Duodenal mucosa (tissue), 2 donors: ENCODE measurements at regions not wholly inside any gene's neighbourhood (a gene's known extent, or its start where the extent isn't known, plus 50 kb on each side); places are given as distances from the start of the nearest gene placed in this dataset.

Experiments used
- H3K27ac ChIP-seq: one replicate; pipeline ENCODE4 v1.7.0; 2013; ENCODE audit warnings: low read depth, low read length
- H3K27me3 ChIP-seq, 2 donors: one replicate each; pipeline ENCODE4 v1.7.0; 2013; ENCODE audit warnings: low read length in 2 of 2, control low read depth in 1 of 2; ENCODE audit not compliant: insufficient read depth in 2 of 2, control insufficient read depth in 1 of 2
- H3K36me3 ChIP-seq, 2 donors: one replicate each; pipeline ENCODE4 v1.7.0; 2013; ENCODE audit warnings: low read length in 2 of 2, control low read depth in 1 of 2; ENCODE audit not compliant: insufficient read depth in 2 of 2, control insufficient read depth in 1 of 2
- H3K4me1 ChIP-seq, 2 donors: one replicate each; pipeline ENCODE4 v1.7.0; 2013; ENCODE audit warnings: low read length in 2 of 2, control low read depth in 1 of 2; ENCODE audit not compliant: insufficient read depth in 2 of 2, control insufficient read depth in 1 of 2
- H3K4me3 ChIP-seq, 2 donors: one replicate each; pipeline ENCODE4 v1.7.0; 2013; ENCODE audit warnings: low read length in 2 of 2, low read depth in 1 of 2
- H3K9ac ChIP-seq, 2 donors: one replicate each; pipeline ENCODE4 v1.7.0; 2013; ENCODE audit warnings: low read length in 2 of 2, low read depth in 1 of 2
- H3K9me3 ChIP-seq, 2 donors: one replicate each; pipeline ENCODE4 v1.7.0; 2013; ENCODE audit warnings: low read length in 2 of 2, control low read depth in 1 of 2; ENCODE audit not compliant: control insufficient read depth in 1 of 2

DNA sequence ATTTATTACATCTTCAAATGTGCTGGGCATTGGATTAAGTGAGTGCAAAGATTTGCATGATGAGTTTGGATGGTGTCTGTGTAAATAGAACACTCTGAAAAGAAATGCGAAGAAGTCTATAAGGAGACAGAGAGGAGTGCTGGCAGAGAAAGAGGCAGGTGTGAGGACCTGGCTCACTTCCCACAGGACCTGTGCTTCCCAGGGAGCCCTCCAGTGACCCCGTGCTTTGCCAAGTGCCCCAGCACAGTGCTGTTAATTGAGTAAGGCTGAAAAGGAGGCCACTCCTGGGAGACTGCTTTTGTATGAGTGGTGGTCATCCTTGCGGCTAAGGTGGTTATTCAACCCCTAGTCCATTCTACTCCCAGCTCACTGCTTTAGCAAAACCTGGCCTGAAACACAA is 230.8 kb downstream of the OSR1 start:
- H3K36me3 ChIP-seq = no peaks in the 10 kb centered on the region
- H3K27ac ChIP-seq = no peak overlapping the region
- H3K4me3 ChIP-seq = no peak overlapping the region
- no peaks in the 10 kb centered on the region for H3K9me3 ChIP-seq
- no peaks in the 10 kb centered on the region for H3K4me1 ChIP-seq
- H3K27me3 ChIP-seq = no peaks in the 10 kb centered on the region
- H3K9ac ChIP-seq = no peak overlapping the region

DNA sequence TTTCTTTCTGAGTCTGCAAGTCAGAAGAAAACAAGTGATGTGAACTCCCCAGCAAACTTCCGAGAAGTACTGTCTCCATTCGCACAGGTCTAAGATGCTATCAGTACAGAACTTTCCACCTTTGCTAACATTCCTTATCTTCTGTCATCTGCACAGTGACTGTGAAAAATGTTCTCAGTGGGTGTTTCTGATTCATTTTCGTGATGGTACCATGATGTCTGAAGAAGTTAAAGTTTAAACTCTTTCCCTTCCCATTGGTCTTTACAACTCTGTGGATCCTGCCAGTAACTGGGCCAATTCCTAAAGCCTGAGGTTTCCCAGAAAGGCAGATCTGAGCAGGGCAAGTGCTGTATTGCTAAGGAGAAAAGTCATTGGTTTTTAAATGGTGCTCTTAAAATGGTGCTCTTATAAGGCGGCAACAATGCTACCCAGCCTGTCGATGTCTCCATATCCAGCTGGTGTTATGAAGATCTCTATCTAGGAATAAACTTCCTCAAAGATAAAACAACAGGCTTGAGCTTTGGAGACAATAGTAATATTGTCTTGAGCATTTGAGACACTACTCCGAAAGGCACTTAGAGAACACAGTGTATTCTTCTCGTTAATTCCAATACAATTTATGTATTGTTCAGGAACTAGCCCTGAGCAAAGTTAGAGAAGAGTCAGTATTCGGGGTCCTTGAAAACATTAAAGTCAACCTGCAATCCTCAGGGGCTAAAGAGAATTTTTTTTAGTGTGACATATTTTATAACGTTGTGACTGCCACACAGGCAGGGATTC is 232.3 kb downstream of the OSR1 start:
- no peaks in the 10 kb centered on the region for H3K9me3 ChIP-seq
- no peaks in the 10 kb centered on the region for H3K27me3 ChIP-seq
- no peak overlapping the region for H3K4me3 ChIP-seq
- no peaks in the 10 kb centered on the region for H3K4me1 ChIP-seq
- H3K9ac ChIP-seq = no peak overlapping the region
- no peaks in the 10 kb centered on the region for H3K36me3 ChIP-seq
- H3K27ac ChIP-seq = no peak overlapping the region

DNA sequence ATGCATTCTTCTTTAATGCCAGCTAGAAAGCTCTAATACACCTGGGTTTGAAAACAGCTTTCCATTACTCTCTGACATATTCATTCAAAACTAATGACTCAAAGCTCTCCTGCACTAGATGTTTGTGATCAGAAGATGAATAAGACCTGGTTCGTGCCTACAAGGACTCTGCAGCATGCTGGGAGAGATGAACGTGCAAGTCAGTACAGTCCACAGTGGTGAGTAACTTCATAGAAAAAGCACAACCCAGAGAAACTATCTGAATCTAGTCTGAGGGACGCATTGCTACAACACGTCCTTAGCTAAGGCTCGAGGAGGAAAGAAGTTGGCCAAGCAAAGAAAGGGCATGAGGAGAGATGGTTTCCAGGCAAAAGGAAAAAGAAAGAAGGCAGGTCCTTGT is 234.3 kb downstream of the OSR1 start:
- H3K4me3 ChIP-seq = no peak overlapping the region
- no peak overlapping the region for H3K27ac ChIP-seq
- H3K36me3 ChIP-seq = no peaks in the 10 kb centered on the region
- H3K9ac ChIP-seq = no peak overlapping the region
- H3K4me1 ChIP-seq = no peaks in the 10 kb centered on the region
- no peaks in the 10 kb centered on the region for H3K27me3 ChIP-seq
- H3K9me3 ChIP-seq = no peaks in the 10 kb centered on the region

DNA sequence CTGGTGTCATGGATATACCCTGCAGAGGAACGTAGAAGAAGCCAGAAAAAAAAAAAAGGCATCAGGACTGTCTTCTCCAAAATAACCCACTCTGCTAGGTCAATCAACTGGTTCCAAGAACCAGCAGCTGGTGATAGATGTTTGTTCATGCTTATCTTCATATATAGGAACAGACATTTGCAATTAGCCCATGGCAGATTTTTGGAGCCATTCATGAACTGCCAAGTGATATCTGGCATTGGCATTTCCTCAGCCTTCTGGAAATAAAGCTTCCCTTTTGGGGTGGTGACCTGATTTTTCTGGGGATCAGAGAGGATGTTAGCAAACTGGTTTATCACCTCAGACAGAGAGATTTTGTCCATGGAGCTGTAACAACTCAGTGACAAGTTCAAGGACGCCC is 234.9 kb downstream of the OSR1 start:
- no peaks in the 10 kb centered on the region for H3K36me3 ChIP-seq
- no peak overlapping the region for H3K4me3 ChIP-seq
- H3K4me1 ChIP-seq = no peaks in the 10 kb centered on the region
- no peaks in the 10 kb centered on the region for H3K27me3 ChIP-seq
- H3K27ac ChIP-seq = no peak overlapping the region
- no peaks in the 10 kb centered on the region for H3K9me3 ChIP-seq
- H3K9ac ChIP-seq = no peak overlapping the region

DNA sequence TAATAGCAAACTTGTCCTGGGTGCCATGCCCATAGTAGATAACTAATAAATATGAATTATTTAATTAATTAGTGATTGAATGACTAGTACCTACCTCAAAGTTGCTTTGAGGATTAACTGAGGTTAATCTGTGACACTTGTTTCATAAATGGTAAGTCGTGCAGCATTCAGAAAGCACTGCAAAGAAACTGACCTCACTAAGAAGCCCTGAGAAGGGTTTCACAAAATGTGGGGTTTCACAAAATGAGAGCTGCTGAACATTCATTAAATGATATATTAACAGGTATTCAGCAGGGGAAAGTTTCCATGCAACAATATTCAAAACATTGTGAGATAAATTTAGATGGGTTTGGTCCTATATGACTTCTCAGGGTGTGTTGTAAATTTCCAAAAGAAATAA is 236.2 kb downstream of the OSR1 start:
- H3K9ac ChIP-seq = no peak overlapping the region
- H3K4me3 ChIP-seq = no peak overlapping the region
- H3K36me3 ChIP-seq = no peaks in the 10 kb centered on the region
- no peak overlapping the region for H3K27ac ChIP-seq
- no peaks in the 10 kb centered on the region for H3K4me1 ChIP-seq
- no peaks in the 10 kb centered on the region for H3K9me3 ChIP-seq
- H3K27me3 ChIP-seq = no peaks in the 10 kb centered on the region

DNA sequence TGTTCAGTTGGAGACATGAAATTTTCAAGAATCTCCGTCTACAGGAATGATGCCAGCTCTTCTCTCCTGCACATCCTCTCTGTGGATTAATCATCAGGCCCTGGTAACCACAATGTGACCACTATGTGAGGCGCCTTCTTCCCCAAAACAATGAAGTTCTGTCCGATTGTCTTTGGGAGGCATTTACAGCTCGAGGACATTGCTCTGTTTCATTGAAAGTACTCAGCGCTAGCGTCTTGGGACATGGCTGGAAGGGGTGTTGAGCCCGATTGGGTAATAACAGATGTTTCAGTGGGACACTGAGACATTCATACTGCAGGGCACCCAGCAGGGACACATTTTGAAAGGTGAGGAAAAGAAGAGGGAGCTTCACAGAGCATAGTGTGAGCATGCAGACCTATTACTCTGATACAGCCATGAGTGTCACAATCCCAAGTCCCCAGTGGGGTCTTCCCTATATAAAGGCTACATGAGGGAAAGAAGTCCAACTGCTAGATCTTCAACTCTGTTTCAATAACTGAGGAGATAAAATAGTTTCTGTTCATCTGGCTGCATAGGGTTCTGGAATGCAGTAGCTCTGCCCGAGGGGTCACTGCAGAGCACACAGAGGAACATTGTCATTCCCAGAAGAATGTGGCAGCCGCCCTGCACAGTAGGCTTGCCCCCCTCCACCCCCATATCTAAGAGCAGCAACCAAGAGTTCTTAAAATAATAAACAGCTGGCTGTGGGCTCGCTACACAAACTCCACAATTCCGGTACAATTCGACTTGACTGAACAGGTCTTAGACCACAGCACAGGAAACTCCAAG is 237.3 kb downstream of the OSR1 start:
- no peaks in the 10 kb centered on the region for H3K36me3 ChIP-seq
- H3K27me3 ChIP-seq = no peaks in the 10 kb centered on the region
- H3K9me3 ChIP-seq = no peaks in the 10 kb centered on the region
- H3K4me1 ChIP-seq = no peaks in the 10 kb centered on the region
- no peak overlapping the region for H3K4me3 ChIP-seq
- no peak overlapping the region for H3K9ac ChIP-seq
- no peak overlapping the region for H3K27ac ChIP-seq

DNA sequence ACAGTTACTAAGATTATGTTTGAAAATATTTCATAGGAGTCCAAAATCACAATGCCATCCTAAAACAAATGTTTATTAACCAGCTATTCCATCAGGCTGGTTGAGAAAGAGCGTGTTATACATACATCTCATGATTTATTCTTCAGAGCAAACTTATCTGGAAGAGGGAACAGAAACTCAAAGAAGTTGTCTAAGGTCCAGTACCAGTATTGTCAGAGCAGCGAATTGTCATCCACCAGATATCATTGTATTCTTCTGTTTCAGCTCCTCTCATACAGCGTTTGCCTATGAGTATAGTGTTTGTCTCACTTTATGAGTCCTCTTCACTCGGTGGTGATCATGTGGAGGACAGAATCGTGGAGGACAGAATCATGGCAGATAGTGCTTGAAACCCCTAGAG is 238.2 kb downstream of the OSR1 start:
- Histone ChIP-seq H3K27ac (no peak overlapping the region), H3K36me3 (no peaks in the 10 kb centered on the region), H3K27me3 (no peaks in the 10 kb centered on the region), H3K4me3 (no peak overlapping the region), H3K4me1 (no peaks in the 10 kb centered on the region), H3K9me3 (no peaks in the 10 kb centered on the region), H3K9ac (no peak overlapping the region)

DNA sequence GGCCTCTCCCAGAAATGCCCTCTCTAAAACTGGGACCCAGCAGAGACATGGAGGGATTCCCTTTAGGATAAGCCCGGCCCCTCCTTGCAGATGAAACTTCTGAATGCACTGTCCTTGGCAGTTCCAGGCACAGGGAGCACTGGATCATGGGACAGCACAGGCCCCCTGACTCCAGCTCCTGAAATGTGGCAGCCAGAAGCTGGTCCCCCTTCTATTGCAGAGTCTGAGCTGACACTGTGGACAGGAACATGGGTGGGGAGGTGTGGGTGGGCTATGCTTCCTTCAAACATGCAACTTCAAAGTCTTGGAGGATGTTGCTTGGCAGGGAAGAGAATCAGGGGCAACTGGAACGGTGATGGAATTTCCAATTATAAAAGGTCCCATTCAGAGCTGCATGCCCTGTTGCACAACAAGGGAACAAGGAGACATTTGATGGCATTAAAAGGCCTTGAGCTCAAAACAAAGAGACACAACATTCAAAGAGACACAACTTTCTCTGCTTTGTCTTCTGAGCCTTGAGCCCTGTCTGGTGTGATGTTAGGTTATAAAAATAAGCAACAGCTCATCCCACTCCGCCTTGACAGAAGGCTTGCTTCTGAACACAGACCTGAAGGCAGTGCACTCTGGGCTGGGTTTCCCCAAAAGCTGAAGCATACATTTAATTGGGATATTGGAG is 239.0 kb downstream of the OSR1 start:
- H3K4me1 ChIP-seq = no peaks in the 10 kb centered on the region
- H3K36me3 ChIP-seq = no peaks in the 10 kb centered on the region
- no peak overlapping the region for H3K4me3 ChIP-seq
- no peaks in the 10 kb centered on the region for H3K27me3 ChIP-seq
- H3K9ac ChIP-seq = no peak overlapping the region
- H3K9me3 ChIP-seq = no peaks in the 10 kb centered on the region
- no peak overlapping the region for H3K27ac ChIP-seq

DNA sequence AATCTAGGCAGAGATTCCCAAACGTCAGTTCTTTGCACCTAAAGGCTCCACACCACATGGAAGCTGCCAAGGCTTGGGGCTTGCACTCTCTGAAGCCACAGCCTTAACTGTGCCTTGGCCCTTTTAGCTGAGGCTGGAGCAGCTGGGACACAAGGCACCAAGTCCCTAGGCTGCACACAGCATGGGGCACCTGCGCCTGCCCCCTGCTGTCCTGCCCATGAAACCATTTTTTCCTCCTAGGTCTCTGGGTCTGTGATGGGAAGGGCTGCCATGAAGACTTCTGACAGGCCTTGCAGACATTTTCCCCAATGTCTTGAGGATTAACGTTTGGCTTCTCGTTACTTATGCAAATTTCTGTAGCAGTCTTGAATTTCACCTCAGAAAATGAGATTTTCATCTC is 241.5 kb downstream of the OSR1 start:
- H3K9ac ChIP-seq = no peak overlapping the region
- H3K4me3 ChIP-seq = no peak overlapping the region
- H3K36me3 ChIP-seq = no peaks in the 10 kb centered on the region
- H3K27me3 ChIP-seq = no peaks in the 10 kb centered on the region
- no peak overlapping the region for H3K27ac ChIP-seq
- no peaks in the 10 kb centered on the region for H3K4me1 ChIP-seq
- H3K9me3 ChIP-seq = no peaks in the 10 kb centered on the region

DNA sequence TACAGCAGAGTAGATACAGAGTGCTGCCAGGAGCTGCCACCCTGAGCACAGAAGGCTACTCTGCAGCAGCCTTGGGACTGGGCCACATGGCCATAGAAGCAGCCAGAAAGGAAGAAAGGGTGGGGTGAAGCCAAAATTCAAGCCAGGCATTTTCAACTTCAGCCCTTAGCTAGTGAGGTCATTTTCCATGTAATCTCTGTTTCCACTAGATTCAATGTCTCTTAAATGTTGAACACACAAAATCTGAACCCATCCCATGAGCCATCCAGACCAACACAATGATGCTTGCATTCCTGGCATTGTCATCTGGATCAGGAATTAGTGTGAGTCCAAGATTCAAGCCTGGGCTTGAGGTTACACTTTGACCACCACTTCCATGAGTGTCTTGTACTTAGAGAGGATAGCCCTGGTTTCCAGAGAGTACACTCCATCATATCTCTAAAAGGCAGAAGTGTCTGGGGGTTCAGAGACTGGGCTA is 243.6 kb downstream of the OSR1 start:
- Histone ChIP-seq H3K4me1 (no peaks in the 10 kb centered on the region), H3K27ac (no peak overlapping the region), H3K9me3 (no peaks in the 10 kb centered on the region), H3K4me3 (no peak overlapping the region), H3K27me3 (no peaks in the 10 kb centered on the region), H3K9ac (no peak overlapping the region), H3K36me3 (no peaks in the 10 kb centered on the region)
